ENCODE measurements at regions not wholly inside any gene's neighbourhood (a gene's known extent, or its start where the extent isn't known, plus 50 kb on each side); places are given as distances from the start of the nearest gene placed in this dataset.

DNA sequence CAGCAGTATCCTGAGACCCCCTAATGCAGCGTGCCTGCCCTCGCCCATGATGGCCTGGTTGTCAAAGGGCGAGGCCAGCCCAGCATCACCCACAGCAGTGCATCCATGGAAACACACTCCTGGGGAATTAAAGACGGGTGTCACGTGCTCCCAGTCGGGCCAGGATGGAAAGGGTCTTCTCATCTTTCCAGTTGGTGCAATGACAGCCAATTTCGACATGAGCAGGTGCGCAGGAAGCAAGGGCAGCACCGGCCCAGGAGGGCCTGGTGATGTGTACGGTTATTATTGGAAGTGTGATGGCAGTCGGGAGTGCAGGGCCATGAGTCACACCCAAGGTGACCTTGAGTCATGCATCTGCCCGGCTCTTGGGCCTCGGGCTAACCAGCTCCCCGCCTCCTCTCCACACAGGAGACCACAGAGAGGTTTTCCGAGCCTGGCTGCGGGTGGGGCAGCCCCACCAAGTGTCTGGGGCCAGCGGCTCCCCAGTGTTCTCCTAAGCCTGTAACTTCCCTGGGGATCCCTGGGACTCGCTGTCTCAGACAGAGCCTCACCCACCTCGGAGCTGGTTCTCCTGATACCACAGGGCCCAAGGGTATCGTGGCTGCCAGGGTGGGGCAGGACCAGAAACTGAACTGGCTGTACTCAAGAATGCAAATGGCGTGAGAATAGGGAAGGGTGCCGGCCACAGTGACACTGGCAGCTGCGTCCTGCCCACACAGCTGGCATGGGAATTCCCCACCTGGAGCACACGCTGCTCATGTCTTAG is 119.8 kb downstream of the SIK1 start:
- no peak for TF ChIP-seq CTCF (IDR thresholded peaks at IDR 0.05)
- TF ChIP-seq POLR2A (IDR thresholded peaks at IDR 0.05), result no peak
